SK-N-SH (cell line): ENCODE measurements at regions not wholly inside any gene's neighbourhood (a gene's known extent, or its start where the extent isn't known, plus 50 kb on each side); places are given as distances from the start of the nearest gene placed in this dataset.

ENCODE experiments used
- CTCF ChIA-PET: fragments of 300-600, 350-600 bp; formaldehyde crosslinking; extraction: SDS; loops from one replicate; lab custom pipeline; 2021; lab: Yijun Ruan, JAX
- POLR2A ChIA-PET: fragments of 350-600 bp; sonication (Branson Sonifier 250); formaldehyde crosslinking; extraction: SDS; loops from one replicate; lab custom pipeline; 2020; ENCODE audit warnings: antibody characterized with exemption, inconsistent platforms; lab: Yijun Ruan, JAX
- DNase-seq: peaks from one replicate; pipeline ENCODE4 v3.0.0; 2012
- H2AFZ ChIP-seq: fragments of 200-600 bp; sonication (generic); 2 replicates; pipeline ENCODE4 v1.8.1; 2016; ENCODE audit warnings: antibody characterized with exemption, mild to moderate bottlenecking, low read depth
- H3F3A ChIP-seq: fragments of 200-600 bp; sonication (generic); replicated peaks from 2 replicates; pipeline ENCODE3; 2016; ENCODE audit warnings: antibody characterized with exemption, mild to moderate bottlenecking; ENCODE audit not compliant: insufficient read depth
- H3K27ac ChIP-seq, 2 experiments: fragments of 200-500 bp in 1 of 2; fragments of 200-600 bp in 1 of 2; sonication (Bioruptor generic) in 1 of 2; sonication (generic), shearing (Covaris generic) in 1 of 2; 2 replicates each; pipeline versions ENCODE4 v1.5.1 to v1.6.1; 2014 to 2016; ENCODE audit warnings: low read depth in 2 of 2, inconsistent platforms in 1 of 2, low read length in 1 of 2, mild to moderate bottlenecking in 1 of 2, mixed read lengths in 1 of 2
- H3K27me3 ChIP-seq: fragments of 200-600 bp; sonication (generic), shearing (Covaris generic); 2 replicates; pipeline ENCODE4 v1.6.1; 2016; ENCODE audit warnings: mixed run types; ENCODE audit not compliant: insufficient read depth
- H3K36me3 ChIP-seq, 2 experiments: fragments of 200-500 bp in 1 of 2; fragments of 200-600 bp in 1 of 2; sonication (Bioruptor generic) in 1 of 2; sonication (generic) in 1 of 2; replicated peaks in 1 of 2; 2 replicates each; pipeline versions ENCODE3 to v1.5.1; 2014 to 2016; ENCODE audit warnings: low read length in 1 of 2, mild to moderate bottlenecking in 1 of 2; ENCODE audit not compliant: insufficient read depth in 2 of 2, control insufficient read depth in 1 of 2
- H3K4me1 ChIP-seq, 2 experiments: fragments of 200-500 bp in 1 of 2; fragments of 200-600 bp in 1 of 2; sonication (Bioruptor generic) in 1 of 2; sonication (generic), shearing (Covaris generic) in 1 of 2; 2 replicates each; pipeline versions ENCODE4 v1.5.1 to v1.6.1; 2014 to 2016; ENCODE audit warnings: low read depth in 1 of 2, low read length in 1 of 2, mixed run types in 1 of 2; ENCODE audit not compliant: insufficient read depth in 2 of 2, control insufficient read depth in 1 of 2
- H3K4me2 ChIP-seq: fragments of 200-600 bp; sonication (generic), shearing (Covaris generic); 2 replicates; pipeline ENCODE4 v1.6.1; 2017; ENCODE audit warnings: mixed run types
- H3K4me3 ChIP-seq, 2 experiments: fragments of 200-500 bp in 1 of 2; fragments of 200-600 bp in 1 of 2; sonication (Bioruptor generic) in 1 of 2; sonication (generic), shearing (Covaris generic) in 1 of 2; 2 replicates each; pipeline versions ENCODE4 v1.5.1 to v1.8.1; 2014 to 2016; ENCODE audit warnings: low read depth in 2 of 2, inconsistent platforms in 1 of 2, low read length in 1 of 2, mild to moderate bottlenecking in 1 of 2, mixed read lengths in 1 of 2, moderate library complexity in 1 of 2
- H3K79me2 ChIP-seq: fragments of 200-600 bp; sonication (generic); 2 replicates; pipeline ENCODE4 v1.8.1; 2017; ENCODE audit warnings: mild to moderate bottlenecking; ENCODE audit not compliant: insufficient read depth
- H3K9ac ChIP-seq: fragments of 200-600 bp; sonication (generic); 2 replicates; pipeline ENCODE4 v1.6.1; 2017; ENCODE audit warnings: mixed run types
- H3K9me2 ChIP-seq: fragments of 200-600 bp; sonication (generic); 2 replicates; pipeline ENCODE4 v1.6.1; 2017; ENCODE audit warnings: mixed run types
- H3K9me3 ChIP-seq: fragments of 200-600 bp; sonication (generic); 2 replicates; pipeline ENCODE4 v1.6.1; 2017; ENCODE audit warnings: mixed run types, mild to moderate bottlenecking, moderate library complexity
- H4K20me1 ChIP-seq: fragments of 200-600 bp; sonication (generic); 2 replicates; pipeline ENCODE4 v1.6.1; 2017; ENCODE audit warnings: mild to moderate bottlenecking, mixed run types; ENCODE audit not compliant: insufficient read depth
- EP300 ChIP-seq, 2 experiments: IDR thresholded peaks; 2 replicates each; pipeline versions ENCODE4 v1.4.0 to v1.6.1; 2012; ENCODE audit warnings: borderline replicate concordance in 1 of 2, low read depth in 1 of 2, low read length in 1 of 2
- FOSL2 ChIP-seq: IDR thresholded peaks from 2 replicates; pipeline ENCODE4 v1.4.0; 2012; ENCODE audit warnings: low read depth, mild to moderate bottlenecking, moderate library complexity, borderline replicate concordance
- GATA2 ChIP-seq: sonication (generic); formaldehyde crosslinking; IDR thresholded peaks from 2 replicates; pipeline ENCODE4 v1.5.0; 2020; ENCODE audit warnings: mild to moderate bottlenecking, missing genetic modification reagents
- JUND ChIP-seq: IDR thresholded peaks from 2 replicates; pipeline ENCODE4 v1.4.0; 2012
- MAX ChIP-seq: IDR thresholded peaks from 2 replicates; pipeline ENCODE4 v1.4.0; 2012; ENCODE audit warnings: low read depth
- MEF2A ChIP-seq: IDR thresholded peaks from 2 replicates; pipeline ENCODE4 v1.4.0; 2012; ENCODE audit warnings: low read depth, borderline replicate concordance
- MXI1 ChIP-seq: IDR thresholded peaks from 2 replicates; pipeline ENCODE4 v1.6.1; 2012; ENCODE audit warnings: mild to moderate bottlenecking, low read depth, low read length, improper control_type of control experiment
- NFIC ChIP-seq: IDR thresholded peaks from 2 replicates; pipeline ENCODE4 v1.4.0; 2012; ENCODE audit warnings: borderline replicate concordance
- PBX3 ChIP-seq: IDR thresholded peaks from 2 replicates; pipeline ENCODE4; 2012
- POLR2AphosphoS5 ChIP-seq: IDR thresholded peaks from 2 replicates; pipeline ENCODE4 v1.6.1; 2012; ENCODE audit warnings: low read depth, low read length
- RCOR1 ChIP-seq: fragments of 150-350 bp; IDR thresholded peaks from 2 replicates; pipeline ENCODE4 v1.6.1; 2017; ENCODE audit warnings: antibody characterized with exemption, low read length
- SMC3 ChIP-seq: IDR thresholded peaks from 2 replicates; pipeline ENCODE4 v1.6.1; 2012; ENCODE audit warnings: low read depth, low read length, improper control_type of control experiment
- TEAD4 ChIP-seq: IDR thresholded peaks from 2 replicates; pipeline ENCODE4 v1.4.0; 2012; ENCODE audit warnings: mild to moderate bottlenecking, borderline replicate concordance; ENCODE audit not compliant: insufficient read depth
- USF2 ChIP-seq: fragments of 150-350 bp; IDR thresholded peaks from 2 replicates; pipeline ENCODE4 v1.6.1; 2017; ENCODE audit warnings: antibody characterized with exemption, low read length, low read depth, borderline replicate concordance
- ZBTB33 ChIP-seq: IDR thresholded peaks from 2 replicates; pipeline ENCODE4 v1.4.0; 2012; ENCODE audit warnings: low read depth, borderline replicate concordance
- WGBS: methylation state at CpG from one replicate; pipeline ENCODE4 v1.1.6; 2017; ENCODE audit warnings: low lambda C conversion rate; 5-methylcytosine and 5-hydroxymethylcytosine counted together
- TF ChIP-seq, protein P1 (sequence below): fragments of 200-600 bp; sonication (generic); IDR thresholded peaks from 2 replicates; pipeline ENCODE4 v1.6.1; 2017; ENCODE audit warnings: antibody characterized with exemption, mild to moderate bottlenecking, moderate library complexity

- Histone ChIP-seq H3K9ac (no peak overlapping the region), H3K27ac (no peak overlapping the region), H3K4me1 (no peaks in the 10 kb centered on the region; a peak in 1 of 4 replicates), H3K79me2 (no peaks in the 10 kb centered on the region), H3K27me3 (no peaks in the 10 kb centered on the region), H3F3A (no peaks in the 10 kb centered on the region), H3K36me3 (no peaks in the 10 kb centered on the region), H3K4me2 (no peak overlapping the region), H3K9me2 (no peaks in the 10 kb centered on the region), H4K20me1 (no peaks in the 10 kb centered on the region), H2AFZ (no peak overlapping the region), H3K9me3 (peaks cover 8% of the 10 kb centered on the region; the same call in 1 of the 2 replicates), H3K4me3 (no peak overlapping the region)
- TF ChIP-seq MXI1 = no peak
- TF ChIP-seq ZBTB33 = no peak
- TF ChIP-seq EP300 (IDR thresholded peaks at IDR 0.05; ENCODE audit: borderline replicate concordance in 1 of 2, low read depth in 1 of 2, low read length in 1 of 2) = no peak
- no peak for TF ChIP-seq JUND
- TF ChIP-seq, protein P1, sequence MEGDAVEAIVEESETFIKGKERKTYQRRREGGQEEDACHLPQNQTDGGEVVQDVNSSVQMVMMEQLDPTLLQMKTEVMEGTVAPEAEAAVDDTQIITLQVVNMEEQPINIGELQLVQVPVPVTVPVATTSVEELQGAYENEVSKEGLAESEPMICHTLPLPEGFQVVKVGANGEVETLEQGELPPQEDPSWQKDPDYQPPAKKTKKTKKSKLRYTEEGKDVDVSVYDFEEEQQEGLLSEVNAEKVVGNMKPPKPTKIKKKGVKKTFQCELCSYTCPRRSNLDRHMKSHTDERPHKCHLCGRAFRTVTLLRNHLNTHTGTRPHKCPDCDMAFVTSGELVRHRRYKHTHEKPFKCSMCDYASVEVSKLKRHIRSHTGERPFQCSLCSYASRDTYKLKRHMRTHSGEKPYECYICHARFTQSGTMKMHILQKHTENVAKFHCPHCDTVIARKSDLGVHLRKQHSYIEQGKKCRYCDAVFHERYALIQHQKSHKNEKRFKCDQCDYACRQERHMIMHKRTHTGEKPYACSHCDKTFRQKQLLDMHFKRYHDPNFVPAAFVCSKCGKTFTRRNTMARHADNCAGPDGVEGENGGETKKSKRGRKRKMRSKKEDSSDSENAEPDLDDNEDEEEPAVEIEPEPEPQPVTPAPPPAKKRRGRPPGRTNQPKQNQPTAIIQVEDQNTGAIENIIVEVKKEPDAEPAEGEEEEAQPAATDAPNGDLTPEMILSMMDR = no peak
- TF ChIP-seq MEF2A = no peak
- no peak for TF ChIP-seq MAX
- no peak for TF ChIP-seq RCOR1
- TF ChIP-seq PBX3 = no peak
- no peak for TF ChIP-seq USF2
- TF ChIP-seq FOSL2 = no peak
- TF ChIP-seq TEAD4 = no peak
- no peak for TF ChIP-seq NFIC
- no peak for TF ChIP-seq GATA2
- TF ChIP-seq POLR2AphosphoS5 = no peak
- TF ChIP-seq SMC3 = no peak
- WGBS = 13% methylated on average over 1 of the region's 1 CpG
- ChIA-PET POLR2A (no interaction called here), CTCF (no interaction called here)
- DNase-seq = no peak
Observed at GRCh38 chr2:4959219-4959618, 733.0 kb upstream of the SOX11 start.
